NCI-H510A (cell line): ENCODE measurements at regions not wholly inside any gene's neighbourhood (a gene's known extent, or its start where the extent isn't known, plus 50 kb on each side); places are given as distances from the start of the nearest gene placed in this dataset.
"Not testable (repeated sequence)": the region's sequence is repeated elsewhere in the genome, so short reads cannot be mapped to it uniquely, and the experiment has no call there.

ENCODE experiments used
- DNase-seq: peaks from one replicate; lab custom pipeline; 2025; lab: John Stamatoyannopoulos, UW

GRCh38 chr2:204144492-204144891 is 207.9 kb downstream of the ICOS start:
- DNase-seq = no peak

GRCh38 chr2:204145263-204145751 is 208.7 kb downstream of the ICOS start:
- peak; percentile 34 for DNase-seq

GRCh38 chr2:204145791-204146190 is 209.2 kb downstream of the ICOS start:
- DNase-seq = no peak

- DNase-seq = not testable (repeated sequence)
Measured at GRCh38 chr2:204147040-204147439, 210.5 kb downstream of the ICOS start.

- no peak for DNase-seq
Measured at GRCh38 chr2:204150721-204151120, 214.2 kb downstream of the ICOS start.

GRCh38 chr2:204152616-204153015 is 216.1 kb downstream of the ICOS start:
- no peak for DNase-seq

GRCh38 chr2:204154863-204155262 is 218.3 kb downstream of the ICOS start:
- DNase-seq = no peak

GRCh38 chr2:204156456-204156855 is 219.9 kb downstream of the ICOS start:
- DNase-seq = no peak

GRCh38 chr2:204157684-204158083 is 221.1 kb downstream of the ICOS start:
- no peak for DNase-seq

GRCh38 chr2:204159526-204159925 is 223.0 kb downstream of the ICOS start:
- DNase-seq = no peak

- DNase-seq = no peak
Measured at GRCh38 chr2:204160989-204161388, 224.4 kb downstream of the ICOS start.

- no peak for DNase-seq
Measured at GRCh38 chr2:204161886-204162285, 225.3 kb downstream of the ICOS start.

GRCh38 chr2:204166961-204167360 is 230.4 kb downstream of the ICOS start:
- DNase-seq = no peak

- not testable (repeated sequence) for DNase-seq
Measured at GRCh38 chr2:204167670-204168069, 231.1 kb downstream of the ICOS start.

- no peak for DNase-seq
Measured at GRCh38 chr2:204170411-204170810, 233.8 kb downstream of the ICOS start.

- no peak for DNase-seq
Measured at GRCh38 chr2:204171432-204172144, 235.0 kb downstream of the ICOS start.

- DNase-seq = no peak
Measured at GRCh38 chr2:204172145-204172600, 235.6 kb downstream of the ICOS start.

- DNase-seq = no peak
Measured at GRCh38 chr2:204174034-204174433, 237.5 kb downstream of the ICOS start.

- DNase-seq = no peak
Measured at GRCh38 chr2:204175552-204176271, 239.1 kb downstream of the ICOS start.

GRCh38 chr2:204176306-204176705 is 239.7 kb downstream of the ICOS start:
- DNase-seq = no peak

- DNase-seq = no peak
Measured at GRCh38 chr2:204177251-204177976, 240.9 kb downstream of the ICOS start.

GRCh38 chr2:204177977-204178522 is 241.5 kb downstream of the ICOS start:
- no peak for DNase-seq
